HepG2 (cell line): ENCODE measurements at regions not wholly inside any gene's neighbourhood (a gene's known extent, or its start where the extent isn't known, plus 50 kb on each side); places are given as distances from the start of the nearest gene placed in this dataset.

Experiments
- ATAC-seq: fragments of 200-7000 bp; cut with Tn5 transposase; 3 replicates; pipeline ENCODE4 v1.9.1; 2020; ENCODE audit warnings: mild to moderate bottlenecking, moderate library complexity
- BruUV-seq: library from RNA; stranded (reverse); fragments of 400-500 nt; replicated peaks from 2 replicates; lab custom pipeline; 2021; lab: Mats Ljungman, UMichigan
- CTCF ChIA-PET: fragments of 300-600 bp; formaldehyde crosslinking; extraction: SDS; loops from one replicate; lab custom pipeline; 2021; ENCODE audit warnings: low total read pairs, inconsistent platforms, low intra/inter-chr PET ratio; lab: Yijun Ruan, JAX
- POLR2A ChIA-PET: fragments of 350-600 bp; sonication (Branson Sonifier 250); formaldehyde crosslinking; loops from one replicate; lab custom pipeline; 2020; ENCODE audit warnings: antibody characterized with exemption, inconsistent platforms; lab: Yijun Ruan, JAX
- DNase-seq: peaks from one replicate; pipeline ENCODE4 v3.0.0-alpha.2; 2015; ENCODE audit warnings: low spot score
- FAIRE-seq: peaks from 3 replicates; lab custom pipeline; 2011; peaks lifted over from hg19 to GRCh38; lab: Jason Lieb, UNC
- H2AFZ ChIP-seq: one replicate; pipeline ENCODE4 v1.6.1; 2011; ENCODE audit warnings: low read length, inconsistent platforms
- H3K27ac ChIP-seq: fragments of 300-600 bp; 3 replicates; pipeline ENCODE4 v1.8.0; 2011; ENCODE audit warnings: mixed run types, mild to moderate bottlenecking, mixed read lengths, low read length, inconsistent platforms; ENCODE audit not compliant: insufficient read depth; ENCODE audit errors: extremely low read length
- H3K27me3 ChIP-seq, 2 experiments: fragments of 200-600 bp in 1 of 2; 2 replicates in 1 of 2; 3 replicates in 1 of 2; pipeline versions ENCODE4 v1.6.0 to v1.8.0; 2011; ENCODE audit warnings: low read length in 2 of 2, mild to moderate bottlenecking in 2 of 2, moderate library complexity in 2 of 2, inconsistent platforms in 1 of 2; ENCODE audit not compliant: insufficient read depth in 2 of 2, control insufficient read depth in 1 of 2
- H3K36me3 ChIP-seq, 2 experiments: fragments of 200-600 bp in 1 of 2; replicated peaks in 1 of 2; 2 replicates in 1 of 2; 3 replicates in 1 of 2; pipeline versions ENCODE4 v1.5.1 to v1.8.0; 2011; ENCODE audit warnings: low read length in 2 of 2, inconsistent platforms in 1 of 2; ENCODE audit not compliant: insufficient read depth in 2 of 2, control insufficient read depth in 1 of 2
- H3K4me1 ChIP-seq: 2 replicates; pipeline ENCODE4 v1.5.1; 2012; ENCODE audit warnings: low read length, inconsistent platforms; ENCODE audit not compliant: insufficient read depth
- H3K4me2 ChIP-seq: 2 replicates; pipeline ENCODE4 v1.6.0; 2011; ENCODE audit warnings: low read depth, low read length, inconsistent platforms
- H3K4me3 ChIP-seq, 3 experiments: fragments of 200-600 bp in 1 of 3; sonication (generic), shearing (Covaris generic) in 1 of 3; replicated peaks in 1 of 3; 2 replicates each; pipeline ENCODE4 v1.5.1; 2011 to 2016; ENCODE audit warnings: low read length in 3 of 3, inconsistent platforms in 2 of 3, low read depth in 2 of 3, mild to moderate bottlenecking in 2 of 3, control low read depth in 1 of 3, mixed read lengths in 1 of 3; ENCODE audit not compliant: insufficient read depth in 1 of 3
- H3K79me2 ChIP-seq: one replicate; pipeline ENCODE4 v1.6.1; 2011; ENCODE audit warnings: low read length, inconsistent platforms; ENCODE audit not compliant: insufficient read depth
- H3K9ac ChIP-seq: 2 replicates; pipeline ENCODE4 v1.6.0; 2011; ENCODE audit warnings: mild to moderate bottlenecking, low read depth, low read length, inconsistent platforms; ENCODE audit not compliant: insufficient read depth
- H3K9me3 ChIP-seq: 2 replicates; pipeline ENCODE4 v1.5.1; 2012; ENCODE audit warnings: mild to moderate bottlenecking, low read length
- H4K20me1 ChIP-seq: 2 replicates; pipeline ENCODE4 v1.6.0; 2011; ENCODE audit warnings: inconsistent platforms, mild to moderate bottlenecking, low read length, moderate library complexity; ENCODE audit not compliant: insufficient read depth
- PREB ChIP-seq: sonication (generic); formaldehyde crosslinking; IDR thresholded peaks from 2 replicates; pipeline ENCODE4 v1.4.0; 2020; ENCODE audit warnings: missing genetic modification reagents
- SOX13 ChIP-seq, 3 experiments: fragments of 450-650 bp in 1 of 3; sonication (generic) in 1 of 3; formaldehyde crosslinking in 1 of 3; IDR thresholded peaks in 2 of 3; conservative IDR thresholded peaks in 1 of 3; 2 replicates each; pipeline versions ENCODE4 v1.5.0 to v1.6.1; 2016 to 2020; ENCODE audit warnings: antibody characterized with exemption in 1 of 3, mild to moderate bottlenecking in 1 of 3, missing compliant biosample characterization in 1 of 3, missing genetic modification reagents in 1 of 3, moderate library complexity in 1 of 3
- TFDP1 ChIP-seq: IDR thresholded peaks from 2 replicates; pipeline ENCODE4 v1.6.1; 2016; ENCODE audit warnings: missing compliant biosample characterization, missing genetic modification reagents, borderline replicate concordance
- YEATS4 ChIP-seq: sonication (generic); formaldehyde crosslinking; IDR thresholded peaks from 2 replicates; pipeline ENCODE4 v1.4.0; 2020; ENCODE audit warnings: missing genetic modification reagents, borderline replicate concordance
- ZBTB14 ChIP-seq: sonication (generic); formaldehyde crosslinking; IDR thresholded peaks from 2 replicates; pipeline ENCODE4 v1.4.0; 2020; ENCODE audit warnings: missing genetic modification reagents
- ZBTB4 ChIP-seq: sonication (generic); formaldehyde crosslinking; IDR thresholded peaks from 2 replicates; pipeline ENCODE4 v1.4.0; 2020; ENCODE audit warnings: missing genetic modification reagents, mild to moderate bottlenecking, borderline replicate concordance
- ZNF18 ChIP-seq: sonication (generic); formaldehyde crosslinking; IDR thresholded peaks from 2 replicates; pipeline ENCODE4 v1.8.0; 2022; ENCODE audit warnings: mild to moderate bottlenecking, missing genetic modification reagents; ENCODE audit not compliant: insufficient replicate concordance
- ZNF451 ChIP-seq: sonication (generic); formaldehyde crosslinking; IDR thresholded peaks from 2 replicates; pipeline ENCODE4 v1.5.0; 2020; ENCODE audit warnings: mild to moderate bottlenecking, missing genetic modification reagents
- ZNF556 ChIP-seq: sonication (generic); formaldehyde crosslinking; IDR thresholded peaks from 2 replicates; pipeline ENCODE4 v1.4.0; 2020; ENCODE audit warnings: mild to moderate bottlenecking, missing genetic modification reagents, borderline replicate concordance
- ZNF839 ChIP-seq: sonication (generic); formaldehyde crosslinking; IDR thresholded peaks from 2 replicates; pipeline ENCODE4 v1.4.0; 2020; ENCODE audit warnings: missing genetic modification reagents, mild to moderate bottlenecking, borderline replicate concordance
- ZSCAN22 ChIP-seq: sonication (generic); formaldehyde crosslinking; IDR thresholded peaks from 2 replicates; pipeline ENCODE4 v1.4.0; 2020; ENCODE audit warnings: mild to moderate bottlenecking, missing genetic modification reagents
- WGBS: methylation state at CpG from one replicate; pipeline ENCODE4 v1.1.6; 2017; ENCODE audit warnings: low lambda C conversion rate; 5-methylcytosine and 5-hydroxymethylcytosine counted together
- in situ Hi-C: cut with HindIII; loops from 2 replicates; pipeline ENCODE4 v1.10.0; 2017; ENCODE audit warnings: low pct_unique_long_range_greater_than_20kb; ENCODE audit not compliant: extremely low pct_ligation_motif_present
- intact Hi-C: fragments of 100-400 bp; cut with micrococcal nuclease; formaldehyde crosslinking; loops from one replicate; pipeline ENCODE4 v1.10.0; 2022; ENCODE audit not compliant: unreplicated experiment

GRCh38 chr7:119733127-119733879, 539.7 kb upstream of the KCND2 start:
- H3K36me3 ChIP-seq, result no peaks in the 10 kb centered on the region
- no peaks in the 10 kb centered on the region for H3K9me3 ChIP-seq
- no peak overlapping the region for H3K4me3 ChIP-seq
- H4K20me1 ChIP-seq, result no peaks in the 10 kb centered on the region
- FAIRE-seq (no peak), ATAC-seq (no peak), DNase-seq (no peak)
- intact Hi-C loops, result no loop called here
- no peak for TF ChIP-seq ZNF451
- no peak for TF ChIP-seq YEATS4 (CRISPR knock-in tag)
- TF ChIP-seq ZBTB4 (CRISPR knock-in tag), result no peak
- TF ChIP-seq ZNF556 (CRISPR knock-in tag), result no peak
- TF ChIP-seq ZSCAN22 (CRISPR knock-in tag), result no peak
- no peak for TF ChIP-seq ZNF18 (CRISPR knock-in tag)
- TF ChIP-seq PREB (CRISPR knock-in tag), result no peak
- no peak for TF ChIP-seq ZNF839 (CRISPR knock-in tag)
- no peak for TF ChIP-seq TFDP1 (CRISPR knock-in tag)
- TF ChIP-seq SOX13 (IDR thresholded peaks at IDR 0.05), result no peak
- no peak for TF ChIP-seq SOX13 (CRISPR knock-in tag; conservative IDR thresholded peaks at IDR 0.05 in 1 of 2, IDR thresholded peaks at IDR 0.05 in 1 of 2)
- TF ChIP-seq ZBTB14 (CRISPR knock-in tag), result no peak
- no peaks in the 10 kb centered on the region for H3K79me2 ChIP-seq
- H2AFZ ChIP-seq, result no peak overlapping the region
- ChIA-PET POLR2A (no interaction called here), CTCF (no interaction called here)
- no peaks in the 10 kb centered on the region for H3K27me3 ChIP-seq
- WGBS, result 25% methylated on average over 4 of the region's 4 CpGs
- H3K27ac ChIP-seq, result no peak overlapping the region
- in situ Hi-C loops, result no loop called here
- no peaks in the 10 kb centered on the region for H3K4me1 ChIP-seq
- BruUV-seq, result no TSS peak
- H3K9ac ChIP-seq, result no peak overlapping the region
- H3K4me2 ChIP-seq, result no peak overlapping the region
